WTC11 (cell line): ENCODE measurements at regions not wholly inside any gene's neighbourhood (a gene's known extent, or its start where the extent isn't known, plus 50 kb on each side); places are given as distances from the start of the nearest gene placed in this dataset.
A peak's percentile ranks its signal among the peaks of the same experiment; 100 is the strongest.

Source experiments
- ATAC-seq: fragments of 200-7000 bp; cut with Tn5 transposase; 2 replicates; pipeline ENCODE4 v1.10.0; 2021; ENCODE audit warnings: mild to moderate bottlenecking, moderate library complexity
- CTCF ChIA-PET: fragments of 300-600 bp; sonication (Branson Sonifier 250); formaldehyde crosslinking; loops from one replicate; lab custom pipeline; 2021; ENCODE audit warnings: antibody characterized with exemption; lab: Charles Lee
- POLR2A ChIA-PET: fragments of 350-600 bp; sonication (Branson Sonifier 250); formaldehyde crosslinking; loops from one replicate; lab custom pipeline; 2021; ENCODE audit warnings: antibody characterized with exemption; lab: Charles Lee
- DNase-seq: peaks from one replicate; pipeline ENCODE4 v3.0.0; 2021; ENCODE audit warnings: low spot score
- H3K27ac Mint-ChIP-seq: 2 replicates; pipeline ENCODE4 v1.8.0; 2021; ENCODE audit warnings: mixed read lengths
- H3K27me3 Mint-ChIP-seq: 2 replicates; pipeline ENCODE4 v1.8.0; 2021; ENCODE audit warnings: low read depth, mild to moderate bottlenecking, moderate library complexity, mixed read lengths
- H3K36me3 Mint-ChIP-seq: 2 replicates; pipeline ENCODE4 v1.8.0; 2021; ENCODE audit warnings: mixed read lengths
- H3K4me1 Mint-ChIP-seq: 2 replicates; pipeline ENCODE4 v1.8.0; 2022; ENCODE audit warnings: mixed read lengths
- H3K4me3 Mint-ChIP-seq: 2 replicates; pipeline ENCODE4 v1.8.0; 2021; ENCODE audit warnings: mild to moderate bottlenecking, moderate library complexity, mixed read lengths
- H3K9me3 Mint-ChIP-seq: 2 replicates; pipeline ENCODE4 v1.8.0; 2021; ENCODE audit warnings: mixed read lengths
- CBFB ChIP-seq: sonication (generic); formaldehyde crosslinking; IDR thresholded peaks from 2 replicates; pipeline ENCODE4 v1.8.1; 2022; ENCODE audit warnings: mild to moderate bottlenecking, low read depth, missing genetic modification reagents
- IRF2 ChIP-seq: sonication (generic); formaldehyde crosslinking; IDR thresholded peaks from 2 replicates; pipeline ENCODE4 v1.8.0; 2022; ENCODE audit warnings: low read depth, missing genetic modification reagents, borderline replicate concordance
- MXD4 ChIP-seq: fragments of 250-450 bp; sonication (Bioruptor Pico); IDR thresholded peaks from 2 replicates; pipeline ENCODE4 v1.8.0; 2021; ENCODE audit warnings: mild to moderate bottlenecking, moderate library complexity, borderline replicate concordance
- MYBL2 ChIP-seq: sonication (generic); formaldehyde crosslinking; IDR thresholded peaks from 2 replicates; pipeline ENCODE4 v1.8.1; 2023; ENCODE audit warnings: mild to moderate bottlenecking, moderate library complexity, missing genetic modification reagents
- NFYB ChIP-seq: sonication (generic); formaldehyde crosslinking; conservative IDR thresholded peaks from 2 replicates; pipeline ENCODE4 v1.8.0; 2022; ENCODE audit warnings: low read depth, missing genetic modification reagents
- NR1H2 ChIP-seq: sonication (generic); formaldehyde crosslinking; IDR thresholded peaks from 2 replicates; pipeline ENCODE4 v1.9.0; 2021; ENCODE audit warnings: mild to moderate bottlenecking, moderate library complexity, missing genetic modification reagents
- RELA ChIP-seq: sonication (generic); formaldehyde crosslinking; IDR thresholded peaks from 2 replicates; pipeline ENCODE4 v1.8.1; 2022; ENCODE audit warnings: missing genetic modification reagents, mild to moderate bottlenecking, borderline replicate concordance
- ZNF121 ChIP-seq: sonication (generic); formaldehyde crosslinking; IDR thresholded peaks from 2 replicates; pipeline ENCODE4 v1.8.0; 2023; ENCODE audit warnings: missing genetic modification reagents
- ZNF138 ChIP-seq: sonication (generic); formaldehyde crosslinking; conservative IDR thresholded peaks from 2 replicates; pipeline ENCODE4 v1.8.1; 2022; ENCODE audit warnings: mild to moderate bottlenecking, moderate library complexity, missing genetic modification reagents
- TF ChIP-seq, protein P1 (sequence below): sonication (generic); formaldehyde crosslinking; conservative IDR thresholded peaks from 2 replicates; pipeline ENCODE4 v1.8.1; 2023; ENCODE audit warnings: mild to moderate bottlenecking, low read depth, missing genetic modification reagents, moderate library complexity
- TF ChIP-seq, protein P2 (sequence below): fragments of 200-600 bp; IDR thresholded peaks from 2 replicates; pipeline ENCODE4 v1.8.0; 2022; ENCODE audit warnings: antibody characterized with exemption
- TF ChIP-seq, protein P3 (sequence below): fragments of 250-450 bp; sonication (Bioruptor Pico); IDR thresholded peaks from 2 replicates; pipeline ENCODE4 v1.8.0; 2021; ENCODE audit warnings: mild to moderate bottlenecking
- TF ChIP-seq, protein P4 (sequence below): sonication (generic); formaldehyde crosslinking; IDR thresholded peaks from 2 replicates; pipeline ENCODE4 v1.8.1; 2022; ENCODE audit warnings: mild to moderate bottlenecking, moderate library complexity, missing genetic modification reagents
- TF ChIP-seq, protein P5 (sequence below): sonication (generic); formaldehyde crosslinking; IDR thresholded peaks from 2 replicates; pipeline ENCODE4 v1.8.0; 2023; ENCODE audit warnings: mild to moderate bottlenecking, missing genetic modification reagents
- TF ChIP-seq, protein P6 (sequence below): sonication (generic); formaldehyde crosslinking; IDR thresholded peaks from 2 replicates; pipeline ENCODE4 v1.8.1; 2022; ENCODE audit warnings: missing genetic modification reagents, borderline replicate concordance
- TF ChIP-seq, protein P7 (sequence below): sonication (generic); formaldehyde crosslinking; IDR thresholded peaks from 2 replicates; pipeline ENCODE4 v1.8.0; 2023; ENCODE audit warnings: missing genetic modification reagents, mild to moderate bottlenecking, borderline replicate concordance

DNA sequence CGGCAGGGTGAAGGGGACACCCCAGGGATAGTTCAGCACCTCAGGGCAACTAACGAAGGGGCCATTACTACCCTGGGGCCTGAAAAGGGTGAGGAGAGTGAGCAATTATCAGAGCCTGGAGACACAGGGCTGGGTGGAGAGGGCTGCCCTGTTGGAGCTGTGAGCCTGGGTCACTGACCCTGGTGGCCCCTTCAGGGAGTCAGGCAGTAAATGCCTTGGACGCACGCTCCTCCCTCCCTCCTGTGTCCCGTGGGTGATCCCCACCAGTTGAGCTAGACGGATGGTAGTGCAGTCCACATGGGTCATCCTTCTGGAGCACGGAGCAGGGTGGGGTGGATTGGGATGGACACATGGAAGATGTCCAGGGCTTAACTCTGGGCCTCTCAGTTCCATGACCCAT is 305.3 kb downstream of the PTPRU start (continued):
- TF ChIP-seq, protein P1, sequence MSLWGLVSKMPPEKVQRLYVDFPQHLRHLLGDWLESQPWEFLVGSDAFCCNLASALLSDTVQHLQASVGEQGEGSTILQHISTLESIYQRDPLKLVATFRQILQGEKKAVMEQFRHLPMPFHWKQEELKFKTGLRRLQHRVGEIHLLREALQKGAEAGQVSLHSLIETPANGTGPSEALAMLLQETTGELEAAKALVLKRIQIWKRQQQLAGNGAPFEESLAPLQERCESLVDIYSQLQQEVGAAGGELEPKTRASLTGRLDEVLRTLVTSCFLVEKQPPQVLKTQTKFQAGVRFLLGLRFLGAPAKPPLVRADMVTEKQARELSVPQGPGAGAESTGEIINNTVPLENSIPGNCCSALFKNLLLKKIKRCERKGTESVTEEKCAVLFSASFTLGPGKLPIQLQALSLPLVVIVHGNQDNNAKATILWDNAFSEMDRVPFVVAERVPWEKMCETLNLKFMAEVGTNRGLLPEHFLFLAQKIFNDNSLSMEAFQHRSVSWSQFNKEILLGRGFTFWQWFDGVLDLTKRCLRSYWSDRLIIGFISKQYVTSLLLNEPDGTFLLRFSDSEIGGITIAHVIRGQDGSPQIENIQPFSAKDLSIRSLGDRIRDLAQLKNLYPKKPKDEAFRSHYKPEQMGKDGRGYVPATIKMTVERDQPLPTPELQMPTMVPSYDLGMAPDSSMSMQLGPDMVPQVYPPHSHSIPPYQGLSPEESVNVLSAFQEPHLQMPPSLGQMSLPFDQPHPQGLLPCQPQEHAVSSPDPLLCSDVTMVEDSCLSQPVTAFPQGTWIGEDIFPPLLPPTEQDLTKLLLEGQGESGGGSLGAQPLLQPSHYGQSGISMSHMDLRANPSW = no peak
- TF ChIP-seq, protein P2, sequence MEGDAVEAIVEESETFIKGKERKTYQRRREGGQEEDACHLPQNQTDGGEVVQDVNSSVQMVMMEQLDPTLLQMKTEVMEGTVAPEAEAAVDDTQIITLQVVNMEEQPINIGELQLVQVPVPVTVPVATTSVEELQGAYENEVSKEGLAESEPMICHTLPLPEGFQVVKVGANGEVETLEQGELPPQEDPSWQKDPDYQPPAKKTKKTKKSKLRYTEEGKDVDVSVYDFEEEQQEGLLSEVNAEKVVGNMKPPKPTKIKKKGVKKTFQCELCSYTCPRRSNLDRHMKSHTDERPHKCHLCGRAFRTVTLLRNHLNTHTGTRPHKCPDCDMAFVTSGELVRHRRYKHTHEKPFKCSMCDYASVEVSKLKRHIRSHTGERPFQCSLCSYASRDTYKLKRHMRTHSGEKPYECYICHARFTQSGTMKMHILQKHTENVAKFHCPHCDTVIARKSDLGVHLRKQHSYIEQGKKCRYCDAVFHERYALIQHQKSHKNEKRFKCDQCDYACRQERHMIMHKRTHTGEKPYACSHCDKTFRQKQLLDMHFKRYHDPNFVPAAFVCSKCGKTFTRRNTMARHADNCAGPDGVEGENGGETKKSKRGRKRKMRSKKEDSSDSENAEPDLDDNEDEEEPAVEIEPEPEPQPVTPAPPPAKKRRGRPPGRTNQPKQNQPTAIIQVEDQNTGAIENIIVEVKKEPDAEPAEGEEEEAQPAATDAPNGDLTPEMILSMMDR = no peak
- TF ChIP-seq CBFB (CRISPR knock-in tag) (no peak), IRF2 (CRISPR knock-in tag) (no peak), NFYB (CRISPR knock-in tag) (no peak), NR1H2 (CRISPR knock-in tag) (no peak), ZNF138 (CRISPR knock-in tag) (no peak), ZNF121 (no peak)
- TF ChIP-seq, protein P3, sequence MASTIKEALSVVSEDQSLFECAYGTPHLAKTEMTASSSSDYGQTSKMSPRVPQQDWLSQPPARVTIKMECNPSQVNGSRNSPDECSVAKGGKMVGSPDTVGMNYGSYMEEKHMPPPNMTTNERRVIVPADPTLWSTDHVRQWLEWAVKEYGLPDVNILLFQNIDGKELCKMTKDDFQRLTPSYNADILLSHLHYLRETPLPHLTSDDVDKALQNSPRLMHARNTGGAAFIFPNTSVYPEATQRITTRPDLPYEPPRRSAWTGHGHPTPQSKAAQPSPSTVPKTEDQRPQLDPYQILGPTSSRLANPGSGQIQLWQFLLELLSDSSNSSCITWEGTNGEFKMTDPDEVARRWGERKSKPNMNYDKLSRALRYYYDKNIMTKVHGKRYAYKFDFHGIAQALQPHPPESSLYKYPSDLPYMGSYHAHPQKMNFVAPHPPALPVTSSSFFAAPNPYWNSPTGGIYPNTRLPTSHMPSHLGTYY = no peak
- TF ChIP-seq, protein P4, sequence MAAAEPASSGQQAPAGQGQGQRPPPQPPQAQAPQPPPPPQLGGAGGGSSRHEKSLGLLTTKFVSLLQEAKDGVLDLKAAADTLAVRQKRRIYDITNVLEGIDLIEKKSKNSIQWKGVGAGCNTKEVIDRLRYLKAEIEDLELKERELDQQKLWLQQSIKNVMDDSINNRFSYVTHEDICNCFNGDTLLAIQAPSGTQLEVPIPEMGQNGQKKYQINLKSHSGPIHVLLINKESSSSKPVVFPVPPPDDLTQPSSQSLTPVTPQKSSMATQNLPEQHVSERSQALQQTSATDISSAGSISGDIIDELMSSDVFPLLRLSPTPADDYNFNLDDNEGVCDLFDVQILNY (CRISPR knock-in tag) = no peak
- TF ChIP-seq, protein P5, sequence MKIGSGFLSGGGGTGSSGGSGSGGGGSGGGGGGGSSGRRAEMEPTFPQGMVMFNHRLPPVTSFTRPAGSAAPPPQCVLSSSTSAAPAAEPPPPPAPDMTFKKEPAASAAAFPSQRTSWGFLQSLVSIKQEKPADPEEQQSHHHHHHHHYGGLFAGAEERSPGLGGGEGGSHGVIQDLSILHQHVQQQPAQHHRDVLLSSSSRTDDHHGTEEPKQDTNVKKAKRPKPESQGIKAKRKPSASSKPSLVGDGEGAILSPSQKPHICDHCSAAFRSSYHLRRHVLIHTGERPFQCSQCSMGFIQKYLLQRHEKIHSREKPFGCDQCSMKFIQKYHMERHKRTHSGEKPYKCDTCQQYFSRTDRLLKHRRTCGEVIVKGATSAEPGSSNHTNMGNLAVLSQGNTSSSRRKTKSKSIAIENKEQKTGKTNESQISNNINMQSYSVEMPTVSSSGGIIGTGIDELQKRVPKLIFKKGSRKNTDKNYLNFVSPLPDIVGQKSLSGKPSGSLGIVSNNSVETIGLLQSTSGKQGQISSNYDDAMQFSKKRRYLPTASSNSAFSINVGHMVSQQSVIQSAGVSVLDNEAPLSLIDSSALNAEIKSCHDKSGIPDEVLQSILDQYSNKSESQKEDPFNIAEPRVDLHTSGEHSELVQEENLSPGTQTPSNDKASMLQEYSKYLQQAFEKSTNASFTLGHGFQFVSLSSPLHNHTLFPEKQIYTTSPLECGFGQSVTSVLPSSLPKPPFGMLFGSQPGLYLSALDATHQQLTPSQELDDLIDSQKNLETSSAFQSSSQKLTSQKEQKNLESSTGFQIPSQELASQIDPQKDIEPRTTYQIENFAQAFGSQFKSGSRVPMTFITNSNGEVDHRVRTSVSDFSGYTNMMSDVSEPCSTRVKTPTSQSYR (CRISPR knock-in tag) = no peak
- TF ChIP-seq, all 79 proteins: peak for 0

DNA sequence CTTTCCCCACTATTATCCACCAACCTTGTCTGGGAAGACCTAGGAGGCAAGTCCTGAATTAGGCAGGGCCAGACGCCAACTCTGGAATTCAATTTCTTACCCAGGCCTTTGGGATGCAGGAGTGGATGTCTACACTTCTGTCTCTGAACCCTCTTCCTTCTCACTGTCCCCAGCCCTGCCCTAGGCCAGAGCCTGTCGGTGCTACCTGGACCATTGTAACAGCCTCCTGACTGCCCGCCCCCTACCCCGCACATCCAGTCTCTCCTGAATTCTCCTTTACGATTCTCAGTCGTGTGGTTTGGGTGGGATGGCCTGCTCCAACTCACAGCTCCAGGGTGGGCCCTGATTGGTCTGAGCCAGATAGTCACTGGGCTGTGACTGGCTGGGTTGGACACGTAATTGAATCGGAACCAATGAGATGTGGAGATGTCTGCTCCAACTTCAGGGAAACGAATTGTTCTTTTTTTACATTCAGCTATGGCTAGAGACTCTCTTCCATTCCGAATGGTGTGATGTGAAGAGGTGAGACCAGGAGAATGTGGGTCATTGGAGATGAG is 304.6 kb downstream of the PTPRU start:
- no peaks in the 10 kb centered on the region for H3K27me3 Mint-ChIP-seq
- no peaks in the 10 kb centered on the region for H3K4me1 Mint-ChIP-seq
- CTCF ChIA-PET = no interaction called here
- H3K36me3 Mint-ChIP-seq = no peaks in the 10 kb centered on the region
- POLR2A ChIA-PET = interaction anchor here (0.6 kb wide), 1 partner anchor 162 kb away, joined by 3 read pairs; no protein-coding TSS in a partner anchor
- TF ChIP-seq NFYB (CRISPR knock-in tag) (peak; percentile 54), MXD4 (CRISPR knock-in tag) (no peak)
- H3K27ac Mint-ChIP-seq = no peak overlapping the region
- ATAC-seq = no peak; the same call in 1 of the 2 replicates
- no peak for DNase-seq
- H3K9me3 Mint-ChIP-seq = no peaks in the 10 kb centered on the region
- no peak overlapping the region for H3K4me3 Mint-ChIP-seq

DNA sequence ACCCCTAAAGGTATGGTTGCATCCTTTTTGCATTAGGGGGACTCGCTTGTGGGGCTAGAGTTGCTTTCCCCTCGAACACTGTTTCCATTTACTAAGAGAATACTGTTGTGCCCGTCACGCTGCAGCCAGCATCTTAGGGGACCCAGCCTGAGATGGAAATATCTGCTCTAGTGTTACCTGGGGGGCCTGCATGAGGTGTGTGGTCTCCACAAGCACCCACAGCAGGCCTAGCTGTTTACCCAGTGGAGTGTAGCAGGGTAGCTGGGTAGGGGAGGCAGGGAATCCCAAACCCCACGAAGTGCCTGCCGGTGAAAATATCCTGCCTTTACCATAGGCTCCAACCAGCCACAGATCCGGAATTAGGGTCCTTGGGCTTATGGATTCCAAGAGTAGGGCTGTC is 303.6 kb downstream of the PTPRU start:
- POLR2A ChIA-PET = no interaction called here
- Mint-ChIP-seq H3K4me3 (no peak overlapping the region), H3K27ac (no peak overlapping the region), H3K36me3 (no peaks in the 10 kb centered on the region), H3K9me3 (no peaks in the 10 kb centered on the region), H3K27me3 (no peaks in the 10 kb centered on the region), H3K4me1 (no peaks in the 10 kb centered on the region)
- DNase-seq (no peak), ATAC-seq (no peak)
- CTCF ChIA-PET = no interaction called here
- TF ChIP-seq RELA (CRISPR knock-in tag) = no peak
- TF ChIP-seq MYBL2 (CRISPR knock-in tag) = no peak
- no peak for TF ChIP-seq IRF2 (CRISPR knock-in tag)
- TF ChIP-seq MXD4 (CRISPR knock-in tag) = no peak
- TF ChIP-seq, protein P6, sequence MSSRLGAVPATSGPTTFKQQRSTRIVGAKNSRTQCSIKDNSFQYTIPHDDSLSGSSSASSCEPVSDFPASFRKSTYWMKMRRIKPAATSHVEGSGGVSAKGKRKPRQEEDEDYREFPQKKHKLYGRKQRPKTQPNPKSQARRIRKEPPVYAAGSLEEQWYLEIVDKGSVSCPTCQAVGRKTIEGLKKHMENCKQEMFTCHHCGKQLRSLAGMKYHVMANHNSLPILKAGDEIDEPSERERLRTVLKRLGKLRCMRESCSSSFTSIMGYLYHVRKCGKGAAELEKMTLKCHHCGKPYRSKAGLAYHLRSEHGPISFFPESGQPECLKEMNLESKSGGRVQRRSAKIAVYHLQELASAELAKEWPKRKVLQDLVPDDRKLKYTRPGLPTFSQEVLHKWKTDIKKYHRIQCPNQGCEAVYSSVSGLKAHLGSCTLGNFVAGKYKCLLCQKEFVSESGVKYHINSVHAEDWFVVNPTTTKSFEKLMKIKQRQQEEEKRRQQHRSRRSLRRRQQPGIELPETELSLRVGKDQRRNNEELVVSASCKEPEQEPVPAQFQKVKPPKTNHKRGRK (CRISPR knock-in tag) = no peak
- TF ChIP-seq, protein P7, sequence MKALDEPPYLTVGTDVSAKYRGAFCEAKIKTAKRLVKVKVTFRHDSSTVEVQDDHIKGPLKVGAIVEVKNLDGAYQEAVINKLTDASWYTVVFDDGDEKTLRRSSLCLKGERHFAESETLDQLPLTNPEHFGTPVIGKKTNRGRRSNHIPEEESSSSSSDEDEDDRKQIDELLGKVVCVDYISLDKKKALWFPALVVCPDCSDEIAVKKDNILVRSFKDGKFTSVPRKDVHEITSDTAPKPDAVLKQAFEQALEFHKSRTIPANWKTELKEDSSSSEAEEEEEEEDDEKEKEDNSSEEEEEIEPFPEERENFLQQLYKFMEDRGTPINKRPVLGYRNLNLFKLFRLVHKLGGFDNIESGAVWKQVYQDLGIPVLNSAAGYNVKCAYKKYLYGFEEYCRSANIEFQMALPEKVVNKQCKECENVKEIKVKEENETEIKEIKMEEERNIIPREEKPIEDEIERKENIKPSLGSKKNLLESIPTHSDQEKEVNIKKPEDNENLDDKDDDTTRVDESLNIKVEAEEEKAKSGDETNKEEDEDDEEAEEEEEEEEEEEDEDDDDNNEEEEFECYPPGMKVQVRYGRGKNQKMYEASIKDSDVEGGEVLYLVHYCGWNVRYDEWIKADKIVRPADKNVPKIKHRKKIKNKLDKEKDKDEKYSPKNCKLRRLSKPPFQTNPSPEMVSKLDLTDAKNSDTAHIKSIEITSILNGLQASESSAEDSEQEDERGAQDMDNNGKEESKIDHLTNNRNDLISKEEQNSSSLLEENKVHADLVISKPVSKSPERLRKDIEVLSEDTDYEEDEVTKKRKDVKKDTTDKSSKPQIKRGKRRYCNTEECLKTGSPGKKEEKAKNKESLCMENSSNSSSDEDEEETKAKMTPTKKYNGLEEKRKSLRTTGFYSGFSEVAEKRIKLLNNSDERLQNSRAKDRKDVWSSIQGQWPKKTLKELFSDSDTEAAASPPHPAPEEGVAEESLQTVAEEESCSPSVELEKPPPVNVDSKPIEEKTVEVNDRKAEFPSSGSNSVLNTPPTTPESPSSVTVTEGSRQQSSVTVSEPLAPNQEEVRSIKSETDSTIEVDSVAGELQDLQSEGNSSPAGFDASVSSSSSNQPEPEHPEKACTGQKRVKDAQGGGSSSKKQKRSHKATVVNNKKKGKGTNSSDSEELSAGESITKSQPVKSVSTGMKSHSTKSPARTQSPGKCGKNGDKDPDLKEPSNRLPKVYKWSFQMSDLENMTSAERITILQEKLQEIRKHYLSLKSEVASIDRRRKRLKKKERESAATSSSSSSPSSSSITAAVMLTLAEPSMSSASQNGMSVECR = no peak
